ENCODE measurements at regions not wholly inside any gene's neighbourhood (a gene's known extent, or its start where the extent isn't known, plus 50 kb on each side); places are given as distances from the start of the nearest gene placed in this dataset.
A peak's percentile ranks its signal among the peaks of the same experiment; 100 is the strongest.

DNA sequence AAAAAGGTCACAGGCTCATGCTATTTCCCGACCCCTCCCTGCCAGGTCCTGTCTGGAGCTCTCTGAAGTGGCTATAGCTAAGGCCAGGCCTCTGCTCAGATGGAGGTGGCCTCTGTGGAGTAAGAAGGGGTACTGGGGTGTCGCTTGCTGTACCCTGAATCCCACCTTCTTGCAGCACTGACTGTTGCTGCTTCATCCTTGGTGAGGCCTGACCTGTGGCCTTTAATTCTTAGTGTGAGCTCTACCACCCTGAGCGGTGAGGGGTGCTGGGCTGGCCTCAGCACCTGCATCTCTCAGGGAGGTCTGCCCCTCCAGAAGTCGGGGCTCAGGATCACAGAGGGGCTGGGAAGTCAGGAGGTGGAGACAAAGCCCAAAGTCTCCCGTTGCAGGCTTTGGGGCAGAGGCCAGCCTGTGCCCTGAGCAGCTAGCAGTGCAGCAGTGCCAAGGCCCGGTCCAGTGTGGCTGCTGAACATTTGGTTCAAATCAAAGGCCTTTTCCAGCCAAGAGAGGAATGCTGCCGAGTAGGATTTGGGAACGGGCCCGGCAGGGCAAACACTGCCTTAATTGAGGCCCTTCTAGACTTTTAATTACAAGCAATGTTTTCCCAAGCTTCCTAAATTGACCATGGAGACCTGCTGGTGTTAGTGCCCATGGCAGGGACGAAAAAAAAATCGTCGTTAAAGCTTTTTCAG, 133.5 kb upstream of the HAAO start:
- Histone ChIP-seq H3K4me1 (ENCODE audit: control insufficient read depth, extremely low read depth, insufficient read depth, low read length) (peaks cover 51% of the 10 kb centered on the region), H3K9me3 (ENCODE audit: control insufficient read depth, low read depth, low read length) (no peaks in the 10 kb centered on the region), H3K27me3 (ENCODE audit: control insufficient read depth, extremely low read depth, insufficient read depth, low read length) (no peaks in the 10 kb centered on the region), H2AFZ (ENCODE audit: control insufficient read depth, low read length) (peak overlapping the region; percentile 68), H3K27ac (ENCODE audit: control insufficient read depth, insufficient read depth, low read length) (no peak overlapping the region), H3K9ac (ENCODE audit: control insufficient read depth, extremely low read depth, insufficient read depth, low read length) (no peak overlapping the region), H4K20me1 (ENCODE audit: control insufficient read depth, extremely low read depth, insufficient read depth, low read length) (no peaks in the 10 kb centered on the region), H3K4me3 (ENCODE audit: control insufficient read depth in 2 of 3, extremely low read depth in 1 of 3, insufficient read depth in 2 of 3, low read depth in 1 of 3, low read length in 3 of 3) (no peak overlapping the region), H3K9me1 (ENCODE audit: control insufficient read depth, extremely low read depth, insufficient read depth, low read length) (no peaks in the 10 kb centered on the region), H3K79me2 (ENCODE audit: control insufficient read depth, insufficient read depth, low read length) (no peaks in the 10 kb centered on the region), H3K4me2 (ENCODE audit: control insufficient read depth, extremely low read depth, insufficient read depth, low read depth, low read length) (peak overlapping the region; percentile 32), H3K36me3 (ENCODE audit: control insufficient read depth in 2 of 2, extremely low read depth in 1 of 2, insufficient read depth in 2 of 2, low read length in 2 of 2) (no peaks in the 10 kb centered on the region)
- DNase-seq (ENCODE audit: low read depth, low spot score) (no peak), FAIRE-seq (no peak)
- dilution Hi-C loops (cut with MboI; ENCODE audit: extremely low pct_ligation_motif_present, low sequenced_read_pairs), result no loop called here
- TF ChIP-seq, protein P1, sequence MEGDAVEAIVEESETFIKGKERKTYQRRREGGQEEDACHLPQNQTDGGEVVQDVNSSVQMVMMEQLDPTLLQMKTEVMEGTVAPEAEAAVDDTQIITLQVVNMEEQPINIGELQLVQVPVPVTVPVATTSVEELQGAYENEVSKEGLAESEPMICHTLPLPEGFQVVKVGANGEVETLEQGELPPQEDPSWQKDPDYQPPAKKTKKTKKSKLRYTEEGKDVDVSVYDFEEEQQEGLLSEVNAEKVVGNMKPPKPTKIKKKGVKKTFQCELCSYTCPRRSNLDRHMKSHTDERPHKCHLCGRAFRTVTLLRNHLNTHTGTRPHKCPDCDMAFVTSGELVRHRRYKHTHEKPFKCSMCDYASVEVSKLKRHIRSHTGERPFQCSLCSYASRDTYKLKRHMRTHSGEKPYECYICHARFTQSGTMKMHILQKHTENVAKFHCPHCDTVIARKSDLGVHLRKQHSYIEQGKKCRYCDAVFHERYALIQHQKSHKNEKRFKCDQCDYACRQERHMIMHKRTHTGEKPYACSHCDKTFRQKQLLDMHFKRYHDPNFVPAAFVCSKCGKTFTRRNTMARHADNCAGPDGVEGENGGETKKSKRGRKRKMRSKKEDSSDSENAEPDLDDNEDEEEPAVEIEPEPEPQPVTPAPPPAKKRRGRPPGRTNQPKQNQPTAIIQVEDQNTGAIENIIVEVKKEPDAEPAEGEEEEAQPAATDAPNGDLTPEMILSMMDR (optimal IDR thresholded peaks at IDR 0.05 in 1 of 3, IDR thresholded peaks at IDR 0.05 in 1 of 3, conservative IDR thresholded peaks at IDR 0.05 in 1 of 3; ENCODE audit: extremely low read depth in 1 of 3, insufficient read depth in 2 of 3, low read length in 3 of 3), result no peak
- TF ChIP-seq EZH2 (IDR thresholded peaks at IDR 0.05; ENCODE audit: low read length), result no peak

DNA sequence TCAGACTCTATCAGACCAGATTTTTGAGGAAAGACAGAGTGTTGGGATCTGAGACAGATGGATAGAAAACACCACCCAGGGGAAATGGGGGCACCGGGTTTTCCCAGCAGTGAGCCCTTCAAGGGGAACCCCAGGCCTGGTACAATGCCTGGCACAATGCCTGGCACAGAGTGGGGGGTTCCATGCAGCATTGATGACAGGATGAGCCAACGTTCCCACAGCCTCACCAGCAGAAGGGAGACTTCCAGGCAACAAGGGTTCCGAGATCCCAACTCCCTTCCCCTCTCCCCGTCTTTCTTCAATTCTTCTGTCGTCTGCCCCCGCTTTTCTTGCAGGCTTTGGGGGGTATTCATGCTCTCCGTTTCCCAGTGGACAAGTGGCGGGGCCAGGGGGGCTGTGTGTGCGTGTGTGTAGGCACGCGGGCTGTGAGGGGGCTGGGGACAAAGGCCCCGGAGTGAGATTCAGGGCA, 132.1 kb upstream of the HAAO start:
- no peak for DNase-seq (ENCODE audit: low read depth, low spot score)
- Histone ChIP-seq H3K9ac (ENCODE audit: control insufficient read depth, extremely low read depth, insufficient read depth, low read length) (peak overlapping the region; percentile 66), H2AFZ (ENCODE audit: control insufficient read depth, low read length) (peak overlapping the region; percentile 80)

More for the DNA sequence above, 132.1 kb upstream of the HAAO start:
- H3K4me3 ChIP-seq (ENCODE audit: control insufficient read depth in 2 of 3, extremely low read depth in 1 of 3, insufficient read depth in 2 of 3, low read depth in 1 of 3, low read length in 3 of 3), result peak overlapping the region in 1 of 3 experiments; percentile 20
- H3K9me1 ChIP-seq (ENCODE audit: control insufficient read depth, extremely low read depth, insufficient read depth, low read length), result no peaks in the 10 kb centered on the region
- no peaks in the 10 kb centered on the region for H3K9me3 ChIP-seq (ENCODE audit: control insufficient read depth, low read depth, low read length)
- peak overlapping the region; percentile 62 for H3K4me2 ChIP-seq (ENCODE audit: control insufficient read depth, extremely low read depth, insufficient read depth, low read depth, low read length)
- dilution Hi-C loops (cut with MboI; ENCODE audit: extremely low pct_ligation_motif_present, low sequenced_read_pairs), result no loop called here
- FAIRE-seq, result no peak
- H4K20me1 ChIP-seq (ENCODE audit: control insufficient read depth, extremely low read depth, insufficient read depth, low read length), result no peaks in the 10 kb centered on the region
- no peaks in the 10 kb centered on the region for H3K79me2 ChIP-seq (ENCODE audit: control insufficient read depth, insufficient read depth, low read length)
- no peaks in the 10 kb centered on the region for H3K36me3 ChIP-seq (ENCODE audit: control insufficient read depth in 2 of 2, extremely low read depth in 1 of 2, insufficient read depth in 2 of 2, low read length in 2 of 2)
- H3K27me3 ChIP-seq (ENCODE audit: control insufficient read depth, extremely low read depth, insufficient read depth, low read length), result no peaks in the 10 kb centered on the region
- peak overlapping the region; percentile 60 for H3K27ac ChIP-seq (ENCODE audit: control insufficient read depth, insufficient read depth, low read length)
- no peak for TF ChIP-seq EZH2 (IDR thresholded peaks at IDR 0.05; ENCODE audit: low read length)
- TF ChIP-seq, protein P1 (optimal IDR thresholded peaks at IDR 0.05 in 1 of 3, IDR thresholded peaks at IDR 0.05 in 1 of 3, conservative IDR thresholded peaks at IDR 0.05 in 1 of 3; ENCODE audit: extremely low read depth in 1 of 3, insufficient read depth in 2 of 3, low read length in 3 of 3), result no peak
- H3K4me1 ChIP-seq (ENCODE audit: control insufficient read depth, extremely low read depth, insufficient read depth, low read length), result peaks cover 45% of the 10 kb centered on the region

All from keratinocyte (primary cell).